Neural cell (in vitro differentiated cells): ENCODE measurements at regions not wholly inside any gene's neighbourhood (a gene's known extent, or its start where the extent isn't known, plus 50 kb on each side); places are given as distances from the start of the nearest gene placed in this dataset.

Experiments used
- CTCF ChIP-seq: fragments of 450-650 bp; IDR thresholded peaks from 2 replicates; pipeline ENCODE4 v1.5.1; 2014; ENCODE audit warnings: antibody characterized with exemption, mild to moderate bottlenecking, moderate library complexity; ENCODE audit not compliant: poor library complexity, severe bottlenecking
- EP300 ChIP-seq: fragments of 450-650 bp; conservative IDR thresholded peaks from 2 replicates; pipeline ENCODE4 v1.6.1; 2014; ENCODE audit warnings: antibody characterized with exemption, mild to moderate bottlenecking, moderate library complexity; ENCODE audit not compliant: poor library complexity, severe bottlenecking
- EZH2 ChIP-seq: fragments of 200-600, 300-800 bp; shearing (Covaris generic), sonication (generic); IDR thresholded peaks from 2 replicates; pipeline ENCODE4 v1.6.1; 2014; ENCODE audit warnings: antibody characterized with exemption, low read length, borderline replicate concordance, mild to moderate bottlenecking; ENCODE audit not compliant: insufficient read depth, poor library complexity, severe bottlenecking

- TF ChIP-seq CTCF (no peak), EZH2 (no peak), EP300 (no peak)
These were observed 373.9 kb upstream of the C11orf87 start for GRCh38 chr11:109048098-109048497.
